Spleen (tissue), 11 donors: ENCODE measurements at regions not wholly inside any gene's neighbourhood (a gene's known extent, or its start where the extent isn't known, plus 50 kb on each side); places are given as distances from the start of the nearest gene placed in this dataset.

Source experiments
- DNase-seq: peaks from one replicate; pipeline ENCODE4 v3.0.0-alpha.2; 2020
- H3K27ac ChIP-seq, 8 donors: fragments of 200-600 bp; sonication (generic) in 7 of 8; 1 replicate in 4 of 8; 2 replicates in 4 of 8; pipeline versions ENCODE4 v1.5.0 to v1.8.0; 2016 to 2021; ENCODE audit warnings: inconsistent platforms in 4 of 8, mild to moderate bottlenecking in 4 of 8, moderate library complexity in 1 of 8
- H3K27me3 ChIP-seq, 7 donors: fragments of 200-600 bp; sonication (generic) in 6 of 7; replicated peaks in 1 of 7; 1 replicate in 4 of 7; 2 replicates in 3 of 7; pipeline versions ENCODE4 v1.5.0 to v1.8.0; 2016 to 2021; ENCODE audit warnings: inconsistent platforms in 3 of 7, mild to moderate bottlenecking in 1 of 7
- H3K36me3 ChIP-seq, 6 donors: fragments of 200-600 bp; sonication (generic) in 5 of 6; 1 replicate in 4 of 6; 2 replicates in 2 of 6; pipeline versions ENCODE4 v1.5.0 to v1.8.0; 2016 to 2021; ENCODE audit warnings: inconsistent platforms in 2 of 6
- H3K4me1 ChIP-seq, 6 donors: fragments of 200-600 bp; sonication (generic) in 5 of 6; 1 replicate in 3 of 6; 2 replicates in 3 of 6; pipeline versions ENCODE4 v1.5.0 to v1.8.0; 2016 to 2021; ENCODE audit warnings: inconsistent platforms in 3 of 6
- H3K4me3 ChIP-seq, 8 donors: fragments of 200-600 bp; sonication (generic) in 7 of 8; 1 replicate in 4 of 8; 2 replicates in 4 of 8; pipeline versions ENCODE4 v1.5.0 to v1.8.0; 2016 to 2021; ENCODE audit warnings: inconsistent platforms in 4 of 8, mild to moderate bottlenecking in 4 of 8, moderate library complexity in 2 of 8
- H3K9me3 ChIP-seq, 8 donors: fragments of 200-600 bp; sonication (generic) in 7 of 8; 1 replicate in 4 of 8; 2 replicates in 4 of 8; pipeline versions ENCODE4 v1.5.0 to v1.8.0; 2016 to 2021; ENCODE audit warnings: inconsistent platforms in 4 of 8
- POLR2A ChIP-seq, 3 donors: fragments of 450-650 bp; IDR thresholded peaks; one replicate each; pipeline ENCODE4 v1.5.1; 2017; ENCODE audit warnings: antibody characterized with exemption in 3 of 3, mild to moderate bottlenecking in 1 of 3
- POLR2AphosphoS5 ChIP-seq, 3 donors: sonication (generic); formaldehyde crosslinking; IDR thresholded peaks; one replicate each; pipeline ENCODE4 v1.5.1; 2017; ENCODE audit warnings: antibody characterized with exemption in 3 of 3
- WGBS, 5 donors: extraction: QIAGEN DNeasy Blood & Tissue Kit in 3 of 5; methylation state at CpG; one replicate each; pipeline versions ENCODE4 v1.1.5 to v1.1.7; 2013 to 2018; 5-methylcytosine and 5-hydroxymethylcytosine counted together
- intact Hi-C: fragments of 100-400 bp; cut with DNase I; formaldehyde crosslinking; loops from one replicate; pipeline ENCODE4 v1.15.0; 2023; ENCODE audit warnings: low total_unique reads
- TF ChIP-seq, protein P1 (sequence below), 11 experiments: fragments of 200-600 bp in 7 of 11; fragments of 450-650 bp in 4 of 11; sonication (generic) in 4 of 11; IDR thresholded peaks in 8 of 11; conservative IDR thresholded peaks in 3 of 11; 1 replicate in 7 of 11; 2 replicates in 4 of 11; pipeline versions ENCODE4 v1.4.0 to v1.8.0; 2016 to 2021; ENCODE audit warnings: antibody characterized with exemption in 11 of 11, inconsistent platforms in 4 of 11, mild to moderate bottlenecking in 1 of 11
- donor health status: healthy with polysubstance abuse.
- donor health status: DM: no; HTN: no; CAD: no; lungs with moderate emphysema.
- donor health status: DM: no; HTN: no; CAD: no.
- donor health status: Bipolar disorder and iron deficiency.
- donor health status: healthy.
- donor health status: DM: no; HTN: no; CAD: no.
- donor health status: DM: yes; HTN: yes; CAD: no.

DNA sequence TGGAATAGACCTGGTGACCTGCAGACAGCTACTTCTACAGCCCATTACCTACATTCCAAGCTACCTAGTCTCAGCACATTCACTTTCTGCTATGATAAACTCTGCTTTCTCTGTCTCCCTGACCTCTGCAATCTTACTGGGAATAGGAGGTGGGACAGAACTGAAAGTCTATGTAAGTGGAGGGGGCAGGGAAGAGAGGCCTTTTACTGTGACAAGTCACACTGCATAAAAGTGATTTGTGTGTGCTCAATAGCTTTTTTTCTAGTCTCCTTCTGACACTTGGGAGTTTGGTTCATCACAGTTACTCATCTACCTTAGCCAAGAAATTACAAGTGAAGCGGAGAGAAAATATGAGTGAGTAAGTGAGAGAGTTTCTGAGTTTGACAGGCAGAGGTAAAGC is 322.4 kb downstream of the OLFM4 start:
- TF ChIP-seq, protein P1, sequence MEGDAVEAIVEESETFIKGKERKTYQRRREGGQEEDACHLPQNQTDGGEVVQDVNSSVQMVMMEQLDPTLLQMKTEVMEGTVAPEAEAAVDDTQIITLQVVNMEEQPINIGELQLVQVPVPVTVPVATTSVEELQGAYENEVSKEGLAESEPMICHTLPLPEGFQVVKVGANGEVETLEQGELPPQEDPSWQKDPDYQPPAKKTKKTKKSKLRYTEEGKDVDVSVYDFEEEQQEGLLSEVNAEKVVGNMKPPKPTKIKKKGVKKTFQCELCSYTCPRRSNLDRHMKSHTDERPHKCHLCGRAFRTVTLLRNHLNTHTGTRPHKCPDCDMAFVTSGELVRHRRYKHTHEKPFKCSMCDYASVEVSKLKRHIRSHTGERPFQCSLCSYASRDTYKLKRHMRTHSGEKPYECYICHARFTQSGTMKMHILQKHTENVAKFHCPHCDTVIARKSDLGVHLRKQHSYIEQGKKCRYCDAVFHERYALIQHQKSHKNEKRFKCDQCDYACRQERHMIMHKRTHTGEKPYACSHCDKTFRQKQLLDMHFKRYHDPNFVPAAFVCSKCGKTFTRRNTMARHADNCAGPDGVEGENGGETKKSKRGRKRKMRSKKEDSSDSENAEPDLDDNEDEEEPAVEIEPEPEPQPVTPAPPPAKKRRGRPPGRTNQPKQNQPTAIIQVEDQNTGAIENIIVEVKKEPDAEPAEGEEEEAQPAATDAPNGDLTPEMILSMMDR (IDR thresholded peaks at IDR 0.05 in 8 of 11, conservative IDR thresholded peaks at IDR 0.05 in 3 of 11) = no peak
- TF ChIP-seq POLR2A (IDR thresholded peaks at IDR 0.05) = no peak
- TF ChIP-seq POLR2AphosphoS5 (IDR thresholded peaks at IDR 0.05) = no peak
- Histone ChIP-seq H3K9me3 (no peaks in the 10 kb centered on the region), H3K4me3 (no peak overlapping the region), H3K27me3 (no peaks in the 10 kb centered on the region), H3K36me3 (no peaks in the 10 kb centered on the region), H3K27ac (no peak overlapping the region), H3K4me1 (no peaks in the 10 kb centered on the region)
- intact Hi-C loops = no loop called here
- 75 to 91% (median 85%) methylated on average over 1 of the region's 1 CpG for WGBS, 5 donors
- no peak for DNase-seq

DNA sequence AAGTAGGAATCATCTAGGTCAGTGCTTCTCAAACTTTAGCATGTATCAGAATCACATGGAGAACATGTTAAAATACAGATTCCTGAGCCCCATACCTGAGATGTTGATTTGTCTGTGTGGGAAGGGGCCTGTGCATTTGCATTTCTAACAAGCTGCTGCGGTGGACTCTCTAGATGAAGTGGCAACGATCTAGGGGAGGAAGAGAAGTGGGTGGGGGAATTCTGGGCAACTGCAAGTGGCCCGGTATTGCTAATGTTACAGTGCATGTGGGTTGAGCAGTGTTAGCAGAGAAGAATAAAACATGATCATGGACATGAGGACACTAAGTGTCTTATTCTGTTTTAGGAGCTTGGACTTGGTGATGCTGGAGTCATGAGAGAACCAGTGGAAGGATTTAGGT is 329.0 kb downstream of the OLFM4 start:
- 57 to 71% (median 62%) methylated on average over 3 of the region's 3 CpGs for WGBS, 5 donors
- intact Hi-C loops = no loop called here
- Histone ChIP-seq H3K4me1 (no peaks in the 10 kb centered on the region), H3K27ac (no peak overlapping the region), H3K27me3 (no peaks in the 10 kb centered on the region), H3K4me3 (no peak overlapping the region), H3K9me3 (no peaks in the 10 kb centered on the region), H3K36me3 (no peaks in the 10 kb centered on the region)
- TF ChIP-seq POLR2A (IDR thresholded peaks at IDR 0.05) = no peak
- no peak for TF ChIP-seq POLR2AphosphoS5 (IDR thresholded peaks at IDR 0.05)
- TF ChIP-seq, protein P1 (IDR thresholded peaks at IDR 0.05 in 8 of 11, conservative IDR thresholded peaks at IDR 0.05 in 3 of 11) = no peak
- no peak for DNase-seq

DNA sequence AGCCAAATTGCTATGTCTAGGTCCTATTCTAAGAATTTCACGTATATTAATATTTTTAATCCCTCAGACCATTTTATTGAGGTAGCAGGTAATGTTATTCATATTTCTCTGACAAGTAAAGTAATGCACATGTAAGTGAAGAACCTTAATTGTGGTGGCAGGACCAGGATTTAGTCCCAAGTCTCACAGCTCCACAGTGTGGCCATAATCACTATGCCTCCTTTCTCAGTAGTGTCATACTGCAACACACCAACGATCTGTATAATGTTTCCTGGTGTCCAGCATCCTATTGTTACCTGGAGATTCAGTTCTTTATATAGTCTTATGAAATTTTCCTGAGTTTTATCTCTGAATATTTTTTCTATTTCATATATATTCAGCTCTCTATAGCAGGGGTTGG is 340.3 kb downstream of the OLFM4 start:
- WGBS, 5 donors = 53 to 67% (median 64%) methylated on average over 2 of the region's 2 CpGs
- H3K4me1 ChIP-seq = no peaks in the 10 kb centered on the region
- no peak overlapping the region for H3K27ac ChIP-seq
- H3K4me3 ChIP-seq = no peak overlapping the region
- no peaks in the 10 kb centered on the region for H3K9me3 ChIP-seq
- intact Hi-C loops = no loop called here
- no peak for DNase-seq
- H3K36me3 ChIP-seq = no peaks in the 10 kb centered on the region
- TF ChIP-seq, protein P1 (IDR thresholded peaks at IDR 0.05 in 8 of 11, conservative IDR thresholded peaks at IDR 0.05 in 3 of 11) = no peak
- TF ChIP-seq POLR2A (IDR thresholded peaks at IDR 0.05) (no peak), POLR2AphosphoS5 (IDR thresholded peaks at IDR 0.05) (no peak)
- no peaks in the 10 kb centered on the region for H3K27me3 ChIP-seq

DNA sequence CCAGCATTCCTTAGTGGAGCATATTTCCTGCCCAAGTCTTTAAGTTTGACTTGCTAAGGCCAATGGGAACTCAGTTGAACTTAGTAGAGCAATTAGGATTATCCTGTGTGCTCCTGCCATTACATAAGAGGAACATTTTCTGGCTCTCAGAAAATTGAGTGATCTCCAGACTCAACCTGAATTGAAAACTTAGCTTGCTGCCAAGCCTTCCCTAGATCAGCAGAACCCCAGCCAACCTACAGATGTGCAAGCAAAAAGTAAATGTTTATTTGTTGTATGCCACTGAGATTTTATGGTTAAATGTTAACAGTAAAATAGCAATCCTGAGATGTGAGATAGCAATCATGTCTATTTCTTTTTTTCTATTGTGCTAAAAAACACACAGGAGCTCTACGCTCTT is 350.9 kb downstream of the OLFM4 start:
- intact Hi-C loops = no loop called here
- Histone ChIP-seq H3K9me3 (peaks cover 0 to 8% (median 0%) of the 10 kb centered on the region in 8 donors), H3K4me3 (no peak overlapping the region), H3K36me3 (no peaks in the 10 kb centered on the region), H3K27me3 (no peaks in the 10 kb centered on the region), H3K4me1 (no peaks in the 10 kb centered on the region), H3K27ac (no peak overlapping the region)
- 88 to 96% (median 92%) methylated on average over 1 of the region's 1 CpG for WGBS, 5 donors
- no peak for DNase-seq
- TF ChIP-seq POLR2A (IDR thresholded peaks at IDR 0.05) (no peak), POLR2AphosphoS5 (IDR thresholded peaks at IDR 0.05) (no peak)
- TF ChIP-seq, protein P1 (IDR thresholded peaks at IDR 0.05 in 8 of 11, conservative IDR thresholded peaks at IDR 0.05 in 3 of 11) = no peak
